ENCODE measurements at regions not wholly inside any gene's neighbourhood (a gene's known extent, or its start where the extent isn't known, plus 50 kb on each side); places are given as distances from the start of the nearest gene placed in this dataset.

- no peak for DNase-seq
Observed at GRCh38 chr17:71237903-71238538, 882.8 kb upstream of the SOX9 start.

- DNase-seq = no peak
Observed at GRCh38 chr17:71247441-71248015, 873.3 kb upstream of the SOX9 start.

GRCh38 chr17:71251276-71251675 lies 869.5 kb upstream of the SOX9 start:
- DNase-seq = no peak

- no peak for DNase-seq
Observed at GRCh38 chr17:71251951-71252350, 868.9 kb upstream of the SOX9 start.

- DNase-seq = no peak
Observed at GRCh38 chr17:71252436-71252835, 868.4 kb upstream of the SOX9 start.

GRCh38 chr17:71257096-71257495 lies 863.7 kb upstream of the SOX9 start:
- no peak for DNase-seq

- no peak for DNase-seq
Observed at GRCh38 chr17:71260366-71260940, 860.4 kb upstream of the SOX9 start.

- no peak for DNase-seq
Observed at GRCh38 chr17:71262586-71262985, 858.2 kb upstream of the SOX9 start.

- no peak for DNase-seq
Observed at GRCh38 chr17:71267668-71268067, 853.2 kb upstream of the SOX9 start.

- no peak for DNase-seq
Observed at GRCh38 chr17:71269201-71269600, 851.6 kb upstream of the SOX9 start.

GRCh38 chr17:71273441-71273840 lies 847.4 kb upstream of the SOX9 start:
- no peak for DNase-seq

- DNase-seq = no peak
Observed at GRCh38 chr17:71276079-71276478, 844.7 kb upstream of the SOX9 start.

GRCh38 chr17:71283486-71283885 lies 837.3 kb upstream of the SOX9 start:
- DNase-seq = no peak

GRCh38 chr17:71284032-71284755 lies 836.6 kb upstream of the SOX9 start:
- no peak for DNase-seq

- no peak for DNase-seq
Observed at GRCh38 chr17:71286625-71287024, 834.2 kb upstream of the SOX9 start.

- peak; percentile 0 for DNase-seq
Observed at GRCh38 chr17:71287071-71287823, 833.6 kb upstream of the SOX9 start.

- DNase-seq = no peak
Observed at GRCh38 chr17:71292006-71292405, 828.8 kb upstream of the SOX9 start.

- no peak for DNase-seq
Observed at GRCh38 chr17:71296005-71296404, 824.8 kb upstream of the SOX9 start.

GRCh38 chr17:71301063-71301462 lies 819.8 kb upstream of the SOX9 start:
- no peak for DNase-seq

- no peak for DNase-seq
Observed at GRCh38 chr17:71302721-71303549, 817.9 kb upstream of the SOX9 start.

- no peak for DNase-seq
Observed at GRCh38 chr17:71304498-71305158, 816.2 kb upstream of the SOX9 start.

- no peak for DNase-seq
Observed at GRCh38 chr17:71313866-71314265, 807.0 kb upstream of the SOX9 start.
